DMS53 treated with DMSO at 0.1 percent for 48 hours (cell line): ENCODE measurements at regions not wholly inside any gene's neighbourhood (a gene's known extent, or its start where the extent isn't known, plus 50 kb on each side); places are given as distances from the start of the nearest gene placed in this dataset.
"Not testable (repeated sequence)": the region's sequence is repeated elsewhere in the genome, so short reads cannot be mapped to it uniquely, and the experiment has no call there.

Source experiments
- DNase-seq: peaks from one replicate; lab custom pipeline; 2025; ENCODE audit not compliant: unreplicated experiment; lab: John Stamatoyannopoulos, UW

GRCh38 chr7:126005064-126005463 is 1075.4 kb upstream of the POT1 start:
- DNase-seq: no peak

- DNase-seq: no peak
Measured at GRCh38 chr7:126001349-126001748, 1071.7 kb upstream of the POT1 start.

GRCh38 chr7:125984795-125985194 is 1055.2 kb upstream of the POT1 start:
- no peak for DNase-seq

GRCh38 chr7:125971656-125972055 is 1042.0 kb upstream of the POT1 start:
- DNase-seq: no peak

- DNase-seq: no peak
Measured at GRCh38 chr7:125966278-125967048, 1036.8 kb upstream of the POT1 start.

- DNase-seq: peak; percentile 80
Measured at GRCh38 chr7:125934955-125935354, 1005.3 kb upstream of the POT1 start.

- peak; percentile 89 for DNase-seq
Measured at GRCh38 chr7:125934539-125934938, 1004.9 kb upstream of the POT1 start.

GRCh38 chr7:125930848-125931247 is 1001.2 kb upstream of the POT1 start:
- DNase-seq: no peak

- DNase-seq: no peak
Measured at GRCh38 chr7:125927556-125927955, 997.9 kb upstream of the POT1 start.

- no peak for DNase-seq
Measured at GRCh38 chr7:125926621-125927020, 997.0 kb upstream of the POT1 start.

- no peak for DNase-seq
Measured at GRCh38 chr7:125924037-125924436, 994.4 kb upstream of the POT1 start.

GRCh38 chr7:125915381-125915948 is 985.8 kb upstream of the POT1 start:
- not testable (repeated sequence) for DNase-seq

GRCh38 chr7:125908711-125909110 is 979.1 kb upstream of the POT1 start:
- DNase-seq: no peak

GRCh38 chr7:125899577-125899976 is 970.0 kb upstream of the POT1 start:
- DNase-seq: no peak

- no peak for DNase-seq
Measured at GRCh38 chr7:125892434-125892833, 962.8 kb upstream of the POT1 start.

- no peak for DNase-seq
Measured at GRCh38 chr7:125878988-125879387, 949.4 kb upstream of the POT1 start.

- no peak for DNase-seq
Measured at GRCh38 chr7:125878235-125878956, 948.8 kb upstream of the POT1 start.

- no peak for DNase-seq
Measured at GRCh38 chr7:125877246-125877645, 947.6 kb upstream of the POT1 start.

GRCh38 chr7:125876431-125876830 is 946.8 kb upstream of the POT1 start:
- no peak for DNase-seq

- no peak for DNase-seq
Measured at GRCh38 chr7:125871431-125871830, 941.8 kb upstream of the POT1 start.

- DNase-seq: no peak
Measured at GRCh38 chr7:125857606-125858005, 928.0 kb upstream of the POT1 start.

GRCh38 chr7:125848157-125848556 is 918.5 kb upstream of the POT1 start:
- no peak for DNase-seq
